Fibroblast of gingiva (primary cell): ENCODE measurements at regions not wholly inside any gene's neighbourhood (a gene's known extent, or its start where the extent isn't known, plus 50 kb on each side); places are given as distances from the start of the nearest gene placed in this dataset.

Experiments used
- DNase-seq: peaks from one replicate; pipeline ENCODE4 v3.0.0-alpha.2; 2011; ENCODE audit warnings: low read depth

GRCh38 chr11:97430877-97431276 lies 1041.1 kb downstream of the JRKL start:
- no peak for DNase-seq

GRCh38 chr11:97432926-97433325 lies 1043.1 kb downstream of the JRKL start:
- DNase-seq = no peak

GRCh38 chr11:97445561-97445960 lies 1055.7 kb downstream of the JRKL start:
- no peak for DNase-seq

DNA sequence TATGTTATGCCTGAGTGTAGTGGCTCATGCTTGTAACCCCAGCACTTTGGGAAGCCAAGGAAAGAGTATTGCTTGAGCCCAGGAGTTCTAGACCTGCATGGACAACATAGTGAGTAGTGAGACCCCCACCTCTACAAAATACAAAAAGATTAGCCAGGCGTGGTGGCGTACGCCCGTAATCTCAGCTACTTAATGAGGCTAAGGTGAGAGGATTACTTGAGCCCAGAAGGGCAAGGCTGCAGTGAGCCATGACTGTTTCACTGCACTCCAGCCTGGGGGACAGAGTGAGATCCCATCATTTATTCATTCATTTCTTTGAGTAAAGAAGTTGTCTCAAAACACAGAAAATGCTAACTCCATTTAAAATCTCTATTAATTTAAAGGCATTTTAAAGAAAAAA lies 1061.6 kb downstream of the JRKL start:
- no peak for DNase-seq

DNA sequence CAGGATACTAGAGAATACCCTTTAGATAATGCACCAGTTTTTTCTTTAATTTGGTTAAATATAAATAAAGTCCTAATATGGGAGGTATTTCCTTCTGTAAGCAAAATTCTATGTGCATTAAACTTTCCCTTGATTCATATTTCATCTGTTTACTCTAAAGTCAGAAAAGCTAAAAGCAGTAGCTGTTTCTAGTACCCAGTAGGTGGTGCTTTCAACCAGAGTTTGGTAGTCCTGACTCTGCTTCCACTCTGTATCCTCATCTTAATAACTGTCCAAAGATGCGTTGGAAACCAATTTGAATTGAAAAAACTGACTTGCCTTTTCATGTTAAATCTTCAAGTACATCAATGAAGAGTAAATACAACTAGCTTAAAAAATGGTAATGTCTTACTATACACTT lies 1065.2 kb downstream of the JRKL start:
- DNase-seq = no peak

DNA sequence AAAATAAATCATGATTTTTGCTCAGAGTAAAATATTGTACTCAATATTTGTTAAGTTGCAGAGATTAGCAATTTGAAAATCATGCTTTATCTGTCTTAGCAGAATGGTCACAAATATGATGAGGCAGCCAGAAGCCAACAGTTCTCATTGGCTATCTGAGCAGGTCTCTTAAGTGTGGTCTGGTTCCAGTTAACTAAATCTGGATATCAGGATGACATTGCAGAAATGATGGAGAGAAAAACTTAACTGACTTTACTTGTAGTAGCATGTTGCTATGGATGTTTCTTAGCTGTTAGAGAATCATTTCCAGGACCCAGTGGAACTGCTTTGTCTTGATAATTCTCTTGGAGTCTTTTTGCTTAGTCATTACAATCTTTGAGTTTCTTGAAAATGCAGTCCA lies 1070.3 kb downstream of the JRKL start:
- DNase-seq = no peak

GRCh38 chr11:97461044-97461880 lies 1071.4 kb downstream of the JRKL start:
- no peak for DNase-seq

DNA sequence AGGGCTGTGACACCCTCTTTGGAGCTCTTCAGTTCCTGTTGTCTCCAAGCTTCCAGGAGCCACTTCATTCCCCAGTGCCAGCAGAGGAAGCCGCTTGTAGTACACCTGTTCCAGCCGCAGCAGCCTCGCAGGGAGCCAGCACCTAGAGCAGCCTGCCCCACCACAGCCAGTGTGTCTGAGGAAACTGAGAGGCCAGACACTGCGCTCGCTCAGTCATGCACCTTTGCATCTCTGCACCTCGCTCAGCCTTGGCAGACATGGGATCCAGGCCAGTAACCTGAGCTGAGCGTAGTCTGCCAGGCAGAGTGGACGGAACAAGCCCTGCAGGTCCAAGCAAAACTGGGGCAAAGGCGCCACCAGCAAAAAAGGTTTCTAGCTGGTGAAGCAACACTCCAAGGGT lies 1072.1 kb downstream of the JRKL start:
- no peak for DNase-seq

- DNase-seq = no peak
These were observed 1074.1 kb downstream of the JRKL start for GRCh38 chr11:97463891-97464290.

DNA sequence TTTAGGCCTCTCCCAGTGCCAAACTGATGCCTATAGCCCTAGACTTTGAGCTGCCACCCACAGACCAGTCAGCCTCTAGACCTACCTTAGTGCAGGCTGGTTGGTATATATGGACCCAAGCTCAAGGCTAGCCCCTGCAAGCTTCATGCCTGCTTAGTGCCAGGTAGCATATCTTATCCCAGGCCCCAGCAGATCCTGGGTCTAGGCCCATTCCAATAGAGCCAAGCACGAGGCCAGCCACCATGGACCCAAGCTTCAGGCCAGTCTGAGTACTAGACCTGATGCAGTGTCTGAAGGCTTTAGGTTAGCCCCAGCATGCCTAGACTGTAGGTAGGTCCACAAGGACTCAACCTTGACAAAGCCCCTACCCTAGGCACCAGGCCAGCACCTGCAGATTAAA lies 1081.7 kb downstream of the JRKL start:
- DNase-seq = no peak

- no peak for DNase-seq
These were observed 1097.6 kb downstream of the JRKL start for GRCh38 chr11:97487387-97487786.

DNA sequence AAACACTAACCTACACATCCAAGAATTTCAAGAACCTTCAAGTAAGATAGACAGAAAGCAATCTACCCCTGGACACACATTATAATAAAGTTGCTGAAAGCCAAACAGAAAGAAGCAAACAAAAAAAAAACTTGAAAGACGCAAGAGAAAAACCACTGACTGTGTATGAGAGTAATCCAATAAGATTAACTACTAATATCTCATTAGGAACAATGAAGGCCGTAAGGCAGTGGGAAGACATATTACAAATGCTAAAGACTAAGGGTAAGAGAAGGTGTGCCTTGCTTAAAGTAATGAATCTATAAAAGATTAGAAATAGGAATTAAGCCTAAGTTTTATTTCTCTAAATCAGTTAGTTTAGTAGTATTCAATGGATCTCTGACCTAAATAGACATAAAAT lies 1109.1 kb downstream of the JRKL start:
- DNase-seq = no peak

GRCh38 chr11:97502201-97502600 lies 1112.4 kb downstream of the JRKL start:
- DNase-seq = no peak

GRCh38 chr11:97506076-97506759 lies 1116.4 kb downstream of the JRKL start:
- no peak for DNase-seq

DNA sequence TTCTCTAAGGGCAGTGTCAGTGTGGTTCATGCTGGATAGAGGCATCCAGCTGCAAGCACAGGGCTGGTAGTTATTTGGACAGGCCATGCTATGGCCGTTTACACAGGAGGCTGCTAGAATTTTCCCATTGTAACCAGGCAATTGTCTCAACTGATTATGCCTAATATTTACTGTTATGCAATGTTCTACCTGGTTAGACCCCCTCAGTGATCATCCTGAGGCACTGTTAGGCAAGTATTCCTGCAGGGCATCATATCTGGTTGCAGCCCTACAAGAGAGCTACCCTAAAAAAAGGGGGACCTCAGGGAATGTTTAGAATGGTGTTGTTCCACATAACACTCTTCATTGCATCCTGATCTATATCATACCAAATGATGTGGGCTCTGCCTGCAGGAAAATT lies 1124.6 kb downstream of the JRKL start:
- DNase-seq = no peak

DNA sequence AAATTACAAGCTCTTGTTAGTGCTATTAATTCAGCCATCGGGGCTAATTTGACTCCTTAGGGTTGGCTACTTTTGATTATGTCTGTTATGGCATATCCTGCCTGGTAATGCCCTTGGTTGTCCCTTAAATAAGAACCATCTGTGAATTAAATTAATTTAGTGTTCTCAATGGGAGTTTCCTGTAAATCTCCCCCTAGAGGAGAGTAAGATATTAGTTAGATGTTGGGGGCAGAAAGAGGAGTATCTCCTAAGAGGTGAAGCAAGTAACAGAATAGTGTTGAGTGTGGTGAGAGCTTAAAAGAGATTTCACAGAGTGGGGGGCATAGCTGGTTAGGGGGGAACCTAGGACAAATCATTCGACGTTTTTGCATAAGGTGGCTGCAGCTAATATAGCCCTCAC lies 1126.9 kb downstream of the JRKL start:
- no peak for DNase-seq

DNA sequence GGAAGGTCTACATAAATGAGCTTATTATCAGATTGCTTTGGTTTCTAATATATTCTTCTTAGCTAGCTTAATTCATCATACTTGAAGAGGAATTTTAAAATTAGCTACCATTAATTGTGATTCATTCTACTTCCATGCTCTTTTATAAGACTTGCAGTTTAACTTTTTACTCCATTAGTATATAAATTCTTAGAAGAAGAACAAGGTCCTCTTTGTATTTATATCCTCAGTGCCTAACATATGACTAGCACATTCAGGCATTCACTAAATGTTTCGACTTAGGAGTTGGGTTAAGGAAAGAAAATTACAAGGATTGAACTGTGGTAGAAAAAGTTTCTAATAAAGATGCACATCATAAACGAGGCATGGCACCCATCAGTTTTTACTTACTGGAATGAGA lies 1135.5 kb downstream of the JRKL start:
- no peak for DNase-seq

DNA sequence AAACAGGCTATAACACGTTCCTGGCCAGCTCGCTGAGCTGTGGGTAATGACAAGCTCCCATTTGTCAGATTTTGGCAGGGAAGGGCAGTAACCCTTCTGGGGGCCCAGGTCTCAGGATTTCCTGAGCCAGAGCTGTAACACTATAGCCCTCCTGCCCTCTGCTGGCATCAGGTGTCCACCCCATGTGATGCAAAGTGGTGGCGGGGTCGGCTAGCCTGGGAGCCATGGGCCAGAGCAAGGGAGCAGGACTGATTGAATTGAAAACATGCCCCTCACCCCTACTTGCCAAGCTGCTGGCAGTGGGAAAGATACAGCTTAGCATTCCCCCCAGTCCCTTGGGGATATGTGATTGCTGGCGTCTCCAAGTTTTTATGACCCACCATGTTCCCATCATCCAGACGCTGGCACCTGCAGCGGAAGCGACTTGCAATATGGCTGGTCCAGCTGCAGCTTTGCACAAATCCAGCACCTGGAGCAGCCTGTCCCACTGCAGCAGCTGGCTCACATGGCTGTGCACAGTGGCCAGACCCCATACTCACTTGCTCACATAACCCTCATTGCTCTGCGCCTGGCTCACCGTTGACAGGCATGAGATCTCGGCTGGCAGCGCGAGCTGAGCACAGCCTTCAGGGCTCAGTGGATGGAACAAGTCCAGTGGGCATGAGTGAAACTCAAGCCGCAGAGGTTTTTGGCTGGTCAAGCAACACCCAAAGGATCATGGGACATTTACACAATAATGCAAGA lies 1147.8 kb downstream of the JRKL start:
- no peak for DNase-seq

DNA sequence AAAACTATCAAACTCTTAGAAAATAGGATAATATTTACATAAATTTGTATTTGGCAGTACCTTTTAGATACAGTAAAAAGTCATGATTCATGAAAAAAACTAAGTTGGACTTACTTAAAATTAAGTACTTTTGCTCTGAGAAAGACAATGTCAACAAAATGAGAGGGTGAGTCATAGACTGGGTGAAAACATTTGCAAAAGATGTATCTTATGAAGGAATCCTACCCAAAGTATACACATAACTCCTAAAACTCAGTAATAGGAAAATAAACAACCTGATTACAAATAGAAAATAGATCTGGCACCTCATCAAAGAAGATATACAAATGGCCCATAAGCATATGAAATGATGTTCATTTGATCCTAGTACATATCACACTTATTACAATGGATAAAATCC lies 1154.6 kb downstream of the JRKL start:
- DNase-seq = no peak

- DNase-seq = no peak
These were observed 1158.5 kb downstream of the JRKL start for GRCh38 chr11:97548280-97548679.

DNA sequence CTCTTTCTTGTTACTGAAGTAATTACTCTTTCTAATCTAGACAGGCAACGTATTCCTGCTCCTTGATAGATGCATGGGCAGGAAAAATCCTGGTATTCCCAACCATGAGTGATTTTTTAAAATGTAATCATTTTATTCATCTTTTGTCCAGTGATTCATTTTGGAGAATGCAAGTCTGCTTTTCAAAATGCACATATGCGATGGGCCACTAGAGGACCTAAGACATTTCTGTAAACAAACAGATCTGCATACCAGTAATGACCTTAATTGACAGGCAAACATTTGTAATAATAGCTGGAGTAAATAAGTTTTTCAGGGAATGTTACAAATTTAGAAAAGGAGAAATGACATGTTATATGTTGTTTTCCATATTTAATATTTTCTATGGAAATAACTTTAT lies 1167.6 kb downstream of the JRKL start:
- no peak for DNase-seq

GRCh38 chr11:97567801-97568200 lies 1178.0 kb downstream of the JRKL start:
- DNase-seq = no peak

- DNase-seq = no peak
These were observed 1180.8 kb downstream of the JRKL start for GRCh38 chr11:97570636-97571035.
